ENCODE measurements at regions not wholly inside any gene's neighbourhood (a gene's known extent, or its start where the extent isn't known, plus 50 kb on each side); places are given as distances from the start of the nearest gene placed in this dataset.
"Not testable (repeated sequence)": the region's sequence is repeated elsewhere in the genome, so short reads cannot be mapped to it uniquely, and the experiment has no call there.

- no peak for DNase-seq (ENCODE audit: low spot score)
These were observed 187.8 kb downstream of the SHQ1 start for GRCh38 chr3:72660270-72661114.

GRCh38 chr3:72659596-72659995 lies 188.6 kb downstream of the SHQ1 start:
- DNase-seq (ENCODE audit: low spot score), result no peak

- DNase-seq (ENCODE audit: low spot score), result no peak
These were observed 189.1 kb downstream of the SHQ1 start for GRCh38 chr3:72659188-72659587.

- no peak for DNase-seq (ENCODE audit: low spot score)
These were observed 189.7 kb downstream of the SHQ1 start for GRCh38 chr3:72658466-72659100.

- DNase-seq (ENCODE audit: low spot score), result no peak
These were observed 190.6 kb downstream of the SHQ1 start for GRCh38 chr3:72657666-72658065.

GRCh38 chr3:72655723-72656122 lies 192.5 kb downstream of the SHQ1 start:
- DNase-seq (ENCODE audit: low spot score), result no peak

GRCh38 chr3:72655131-72655551 lies 193.1 kb downstream of the SHQ1 start:
- no peak for DNase-seq (ENCODE audit: low spot score)

- no peak for DNase-seq (ENCODE audit: low spot score)
These were observed 195.8 kb downstream of the SHQ1 start for GRCh38 chr3:72652395-72652794.

- DNase-seq (ENCODE audit: low spot score), result no peak
These were observed 196.7 kb downstream of the SHQ1 start for GRCh38 chr3:72651498-72651897.

- DNase-seq (ENCODE audit: low spot score), result no peak
These were observed 202.0 kb downstream of the SHQ1 start for GRCh38 chr3:72646263-72646662.

GRCh38 chr3:72643635-72644034 lies 204.6 kb downstream of the SHQ1 start:
- not testable (repeated sequence) for DNase-seq (ENCODE audit: low spot score)

- no peak for DNase-seq (ENCODE audit: low spot score)
These were observed 206.6 kb downstream of the SHQ1 start for GRCh38 chr3:72641684-72642083.

- no peak for DNase-seq (ENCODE audit: low spot score)
These were observed 207.2 kb downstream of the SHQ1 start for GRCh38 chr3:72641072-72641471.

- DNase-seq (ENCODE audit: low spot score), result no peak
These were observed 211.2 kb downstream of the SHQ1 start for GRCh38 chr3:72636969-72637597.

- no peak for DNase-seq (ENCODE audit: low spot score)
These were observed 212.7 kb downstream of the SHQ1 start for GRCh38 chr3:72635551-72635950.

GRCh38 chr3:72634128-72634527 lies 214.1 kb downstream of the SHQ1 start:
- DNase-seq (ENCODE audit: low spot score), result no peak

GRCh38 chr3:72633534-72633933 lies 214.7 kb downstream of the SHQ1 start:
- DNase-seq (ENCODE audit: low spot score), result no peak

GRCh38 chr3:72633121-72633520 lies 215.1 kb downstream of the SHQ1 start:
- DNase-seq (ENCODE audit: low spot score), result no peak

GRCh38 chr3:72632129-72632528 lies 216.1 kb downstream of the SHQ1 start:
- DNase-seq (ENCODE audit: low spot score), result no peak

GRCh38 chr3:72630969-72631344 lies 217.3 kb downstream of the SHQ1 start:
- no peak for DNase-seq (ENCODE audit: low spot score)

GRCh38 chr3:72630327-72630968 lies 217.8 kb downstream of the SHQ1 start:
- DNase-seq (ENCODE audit: low spot score), result no peak

- no peak for DNase-seq (ENCODE audit: low spot score)
These were observed 219.0 kb downstream of the SHQ1 start for GRCh38 chr3:72629191-72629631.

GRCh38 chr3:72628065-72628464 lies 220.2 kb downstream of the SHQ1 start:
- DNase-seq (ENCODE audit: low spot score), result no peak
